HL-60 (cell line): ENCODE measurements at regions not wholly inside any gene's neighbourhood (a gene's known extent, or its start where the extent isn't known, plus 50 kb on each side); places are given as distances from the start of the nearest gene placed in this dataset.

Source experiments
- TF ChIP-seq, protein P1 (sequence below): IDR thresholded peaks from one replicate; pipeline ENCODE4 v1.5.1; 2011; ENCODE audit warnings: low read length, control low read depth, inconsistent platforms; ENCODE audit not compliant: insufficient read depth
- TF ChIP-seq, protein P2 (sequence below): IDR thresholded peaks from 2 replicates; pipeline ENCODE4 v1.6.1; 2012; ENCODE audit warnings: low read depth; ENCODE audit not compliant: insufficient replicate concordance

DNA sequence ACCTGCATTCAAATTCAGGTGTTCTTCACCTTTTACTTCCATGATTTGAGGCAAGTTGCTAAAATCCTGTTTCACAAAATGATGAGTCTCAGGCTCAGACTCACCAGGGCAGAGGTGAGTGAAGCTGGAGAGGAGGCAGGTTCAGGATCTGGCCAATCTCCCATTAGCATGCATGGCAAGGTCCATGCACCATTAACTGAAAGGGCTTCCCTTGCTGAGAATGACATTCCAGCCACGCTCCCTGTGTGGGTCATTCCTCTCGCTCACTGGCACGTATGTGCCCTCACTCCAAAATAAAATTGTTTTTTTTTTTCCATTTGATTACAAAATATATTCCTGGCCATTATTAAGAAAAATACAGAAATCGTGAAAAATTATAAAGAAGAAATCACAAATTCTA is 257.6 kb downstream of the C12orf75 start:
- TF ChIP-seq, protein P1, sequence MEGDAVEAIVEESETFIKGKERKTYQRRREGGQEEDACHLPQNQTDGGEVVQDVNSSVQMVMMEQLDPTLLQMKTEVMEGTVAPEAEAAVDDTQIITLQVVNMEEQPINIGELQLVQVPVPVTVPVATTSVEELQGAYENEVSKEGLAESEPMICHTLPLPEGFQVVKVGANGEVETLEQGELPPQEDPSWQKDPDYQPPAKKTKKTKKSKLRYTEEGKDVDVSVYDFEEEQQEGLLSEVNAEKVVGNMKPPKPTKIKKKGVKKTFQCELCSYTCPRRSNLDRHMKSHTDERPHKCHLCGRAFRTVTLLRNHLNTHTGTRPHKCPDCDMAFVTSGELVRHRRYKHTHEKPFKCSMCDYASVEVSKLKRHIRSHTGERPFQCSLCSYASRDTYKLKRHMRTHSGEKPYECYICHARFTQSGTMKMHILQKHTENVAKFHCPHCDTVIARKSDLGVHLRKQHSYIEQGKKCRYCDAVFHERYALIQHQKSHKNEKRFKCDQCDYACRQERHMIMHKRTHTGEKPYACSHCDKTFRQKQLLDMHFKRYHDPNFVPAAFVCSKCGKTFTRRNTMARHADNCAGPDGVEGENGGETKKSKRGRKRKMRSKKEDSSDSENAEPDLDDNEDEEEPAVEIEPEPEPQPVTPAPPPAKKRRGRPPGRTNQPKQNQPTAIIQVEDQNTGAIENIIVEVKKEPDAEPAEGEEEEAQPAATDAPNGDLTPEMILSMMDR, result no peak
- TF ChIP-seq, protein P2, sequence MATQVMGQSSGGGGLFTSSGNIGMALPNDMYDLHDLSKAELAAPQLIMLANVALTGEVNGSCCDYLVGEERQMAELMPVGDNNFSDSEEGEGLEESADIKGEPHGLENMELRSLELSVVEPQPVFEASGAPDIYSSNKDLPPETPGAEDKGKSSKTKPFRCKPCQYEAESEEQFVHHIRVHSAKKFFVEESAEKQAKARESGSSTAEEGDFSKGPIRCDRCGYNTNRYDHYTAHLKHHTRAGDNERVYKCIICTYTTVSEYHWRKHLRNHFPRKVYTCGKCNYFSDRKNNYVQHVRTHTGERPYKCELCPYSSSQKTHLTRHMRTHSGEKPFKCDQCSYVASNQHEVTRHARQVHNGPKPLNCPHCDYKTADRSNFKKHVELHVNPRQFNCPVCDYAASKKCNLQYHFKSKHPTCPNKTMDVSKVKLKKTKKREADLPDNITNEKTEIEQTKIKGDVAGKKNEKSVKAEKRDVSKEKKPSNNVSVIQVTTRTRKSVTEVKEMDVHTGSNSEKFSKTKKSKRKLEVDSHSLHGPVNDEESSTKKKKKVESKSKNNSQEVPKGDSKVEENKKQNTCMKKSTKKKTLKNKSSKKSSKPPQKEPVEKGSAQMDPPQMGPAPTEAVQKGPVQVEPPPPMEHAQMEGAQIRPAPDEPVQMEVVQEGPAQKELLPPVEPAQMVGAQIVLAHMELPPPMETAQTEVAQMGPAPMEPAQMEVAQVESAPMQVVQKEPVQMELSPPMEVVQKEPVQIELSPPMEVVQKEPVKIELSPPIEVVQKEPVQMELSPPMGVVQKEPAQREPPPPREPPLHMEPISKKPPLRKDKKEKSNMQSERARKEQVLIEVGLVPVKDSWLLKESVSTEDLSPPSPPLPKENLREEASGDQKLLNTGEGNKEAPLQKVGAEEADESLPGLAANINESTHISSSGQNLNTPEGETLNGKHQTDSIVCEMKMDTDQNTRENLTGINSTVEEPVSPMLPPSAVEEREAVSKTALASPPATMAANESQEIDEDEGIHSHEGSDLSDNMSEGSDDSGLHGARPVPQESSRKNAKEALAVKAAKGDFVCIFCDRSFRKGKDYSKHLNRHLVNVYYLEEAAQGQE, result no peak
